PC-9 (cell line): ENCODE measurements at regions not wholly inside any gene's neighbourhood (a gene's known extent, or its start where the extent isn't known, plus 50 kb on each side); places are given as distances from the start of the nearest gene placed in this dataset.

ENCODE experiments used
- BruUV-seq: library from RNA; stranded (reverse); fragments of 400-500 nt; replicated peaks from 2 replicates; lab custom pipeline; 2021; lab: Mats Ljungman, UMichigan
- CTCF ChIA-PET: fragments of 300-600 bp; sonication (Branson Sonifier 250); formaldehyde crosslinking; loops from one replicate; lab custom pipeline; 2022; ENCODE audit warnings: antibody characterized with exemption; lab: Charles Lee
- POLR2A ChIA-PET: fragments of 300-600 bp; sonication (Branson Sonifier 250); formaldehyde crosslinking; loops from one replicate; lab custom pipeline; 2022; ENCODE audit warnings: antibody characterized with exemption; ENCODE audit not compliant: unreplicated experiment; lab: Charles Lee
- DNase-seq, 2 experiments: peaks; one replicate each; pipeline versions ENCODE4 v3.0.0 to v3.0.0-alpha.2; 2015 to 2022; ENCODE audit warnings: mixed read lengths in 1 of 2
- H2AFZ ChIP-seq: fragments of 200-600 bp; sonication (generic); 2 replicates; pipeline ENCODE4 v1.8.1; 2017; ENCODE audit warnings: antibody characterized with exemption
- H3F3A ChIP-seq: fragments of 200-600 bp; sonication (generic); 2 replicates; pipeline ENCODE4 v1.8.1; 2017; ENCODE audit warnings: antibody characterized with exemption, mild to moderate bottlenecking, low read depth; ENCODE audit not compliant: insufficient read depth
- H3K27ac ChIP-seq: fragments of 200-600 bp; sonication (generic); 2 replicates; pipeline ENCODE4 v1.6.1; 2016; ENCODE audit warnings: mixed run types
- H3K27me3 ChIP-seq: fragments of 200-600 bp; sonication (generic); 2 replicates; pipeline ENCODE4 v1.6.1; 2016; ENCODE audit warnings: low read depth, mixed run types; ENCODE audit not compliant: insufficient read depth
- H3K36me3 ChIP-seq: fragments of 200-600 bp; sonication (generic); 2 replicates; pipeline ENCODE4 v1.6.1; 2016; ENCODE audit warnings: low read depth, mixed run types
- H3K4me1 ChIP-seq: fragments of 200-600 bp; sonication (generic); replicated peaks from 2 replicates; pipeline ENCODE4 v1.6.1; 2016; ENCODE audit warnings: mixed run types; ENCODE audit not compliant: insufficient read depth
- H3K4me2 ChIP-seq: fragments of 200-600 bp; sonication (generic); 2 replicates; pipeline ENCODE4 v1.6.1; 2017; ENCODE audit warnings: mixed run types
- H3K4me3 ChIP-seq: fragments of 200-600 bp; sonication (generic); 2 replicates; pipeline ENCODE4 v1.6.1; 2016; ENCODE audit warnings: mixed run types
- H3K79me2 ChIP-seq: fragments of 200-600 bp; sonication (generic); 2 replicates; pipeline ENCODE4 v1.6.1; 2017; ENCODE audit warnings: low read depth, mixed run types
- H3K9me2 ChIP-seq: fragments of 200-600 bp; sonication (generic); 2 replicates; pipeline ENCODE4 v1.8.1; 2017; ENCODE audit warnings: mild to moderate bottlenecking; ENCODE audit not compliant: insufficient read depth
- H3K9me3 ChIP-seq: fragments of 200-600 bp; sonication (generic); 2 replicates; pipeline ENCODE4 v1.8.1; 2016; ENCODE audit warnings: low read depth; ENCODE audit not compliant: insufficient read depth
- H4K20me1 ChIP-seq: fragments of 200-600 bp; sonication (generic); 2 replicates; pipeline ENCODE4 v1.8.1; 2017; ENCODE audit not compliant: insufficient read depth
- EZH2 ChIP-seq: fragments of 200-600 bp; sonication (generic); IDR thresholded peaks from 2 replicates; pipeline ENCODE4 v1.8.0; 2017; ENCODE audit warnings: antibody characterized with exemption, low read depth
- intact Hi-C: fragments of 100-400 bp; cut with micrococcal nuclease; formaldehyde crosslinking; loops from one replicate; pipeline ENCODE4 v1.10.0; 2022; ENCODE audit not compliant: unreplicated experiment
- TF ChIP-seq, protein P1 (sequence below): fragments of 200-600 bp; sonication (generic); conservative IDR thresholded peaks from 2 replicates; pipeline ENCODE4 v1.6.1; 2017; ENCODE audit warnings: mixed run types, antibody characterized with exemption, mild to moderate bottlenecking, moderate library complexity

DNA sequence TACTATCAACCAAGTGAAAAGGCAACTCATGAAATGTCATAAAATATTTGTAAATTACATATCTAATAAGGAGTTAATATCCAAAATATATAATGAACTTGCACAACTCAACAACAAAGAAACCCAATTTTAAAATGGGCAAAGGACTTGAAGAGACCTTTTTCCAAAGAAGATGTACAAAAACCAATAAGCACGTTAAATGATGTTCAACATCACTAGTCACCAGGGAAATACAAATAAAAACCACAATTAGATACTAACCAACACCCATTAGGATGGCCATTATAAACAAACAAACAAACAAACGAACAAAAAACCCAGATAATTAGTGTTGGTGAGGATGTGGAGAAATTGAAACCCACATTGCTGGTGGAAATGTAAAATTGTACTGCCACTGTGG is 92.3 kb upstream of the ARID2 start:
- TF ChIP-seq, protein P1, sequence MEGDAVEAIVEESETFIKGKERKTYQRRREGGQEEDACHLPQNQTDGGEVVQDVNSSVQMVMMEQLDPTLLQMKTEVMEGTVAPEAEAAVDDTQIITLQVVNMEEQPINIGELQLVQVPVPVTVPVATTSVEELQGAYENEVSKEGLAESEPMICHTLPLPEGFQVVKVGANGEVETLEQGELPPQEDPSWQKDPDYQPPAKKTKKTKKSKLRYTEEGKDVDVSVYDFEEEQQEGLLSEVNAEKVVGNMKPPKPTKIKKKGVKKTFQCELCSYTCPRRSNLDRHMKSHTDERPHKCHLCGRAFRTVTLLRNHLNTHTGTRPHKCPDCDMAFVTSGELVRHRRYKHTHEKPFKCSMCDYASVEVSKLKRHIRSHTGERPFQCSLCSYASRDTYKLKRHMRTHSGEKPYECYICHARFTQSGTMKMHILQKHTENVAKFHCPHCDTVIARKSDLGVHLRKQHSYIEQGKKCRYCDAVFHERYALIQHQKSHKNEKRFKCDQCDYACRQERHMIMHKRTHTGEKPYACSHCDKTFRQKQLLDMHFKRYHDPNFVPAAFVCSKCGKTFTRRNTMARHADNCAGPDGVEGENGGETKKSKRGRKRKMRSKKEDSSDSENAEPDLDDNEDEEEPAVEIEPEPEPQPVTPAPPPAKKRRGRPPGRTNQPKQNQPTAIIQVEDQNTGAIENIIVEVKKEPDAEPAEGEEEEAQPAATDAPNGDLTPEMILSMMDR = no peak
- TF ChIP-seq EZH2 = no peak
- no peaks in the 10 kb centered on the region for H3K36me3 ChIP-seq
- intact Hi-C loops = no loop called here
- H3F3A ChIP-seq = peaks cover 5% of the 10 kb centered on the region; the same call in 1 of the 2 replicates
- no peaks in the 10 kb centered on the region for H3K9me2 ChIP-seq
- no peaks in the 10 kb centered on the region for H3K9me3 ChIP-seq
- no peak overlapping the region for H3K4me3 ChIP-seq
- no peak overlapping the region for H3K27ac ChIP-seq
- no peak overlapping the region for H2AFZ ChIP-seq
- H3K4me2 ChIP-seq = peak overlapping the region; percentile 10; the same call in 1 of the 2 replicates
- ChIA-PET POLR2A (interaction anchor here (0.6 to 0.7 kb wide), 3 partner anchors 28 to 623 kb away, joined by 6 to 17 read pairs (median 9); no protein-coding TSS in a partner anchor), CTCF (no interaction called here)
- H3K79me2 ChIP-seq = no peaks in the 10 kb centered on the region
- H3K27me3 ChIP-seq = no peaks in the 10 kb centered on the region
- DNase-seq = no peak
- no peaks in the 10 kb centered on the region for H4K20me1 ChIP-seq
- no TSS peak for BruUV-seq
- H3K4me1 ChIP-seq = peaks cover 8% of the 10 kb centered on the region; the same call in 1 of the 2 replicates

DNA sequence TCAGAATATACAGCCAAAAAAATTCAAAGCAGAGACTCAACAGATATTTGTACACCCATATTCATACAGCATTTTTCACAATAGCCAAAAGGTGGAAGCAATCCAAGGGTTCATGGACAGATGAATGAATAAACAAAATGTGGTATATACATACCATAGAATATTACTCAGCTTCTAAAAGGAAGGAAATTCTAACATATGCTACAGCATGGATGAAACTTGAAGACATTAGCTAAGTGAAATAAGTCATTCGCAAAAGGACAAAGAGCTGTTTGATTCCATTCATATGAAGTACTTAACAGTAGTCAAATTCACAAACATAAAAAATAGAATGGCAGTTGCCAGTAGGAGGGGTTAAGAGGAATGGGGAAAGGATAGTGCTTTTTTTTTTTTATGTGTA is 91.8 kb upstream of the ARID2 start:
- H3K27me3 ChIP-seq = no peaks in the 10 kb centered on the region
- CTCF ChIA-PET = no interaction called here
- no peaks in the 10 kb centered on the region for H3K9me2 ChIP-seq
- TF ChIP-seq EZH2 = no peak
- TF ChIP-seq, protein P1 = no peak
- H4K20me1 ChIP-seq = no peaks in the 10 kb centered on the region
- DNase-seq = peak in 1 of 2 experiments; percentile 85
- peaks cover 8% of the 10 kb centered on the region; the same call in 1 of the 2 replicates for H3K4me1 ChIP-seq
- no peaks in the 10 kb centered on the region for H3K79me2 ChIP-seq
- no peak overlapping the region for H3K27ac ChIP-seq
- intact Hi-C loops = no loop called here
- peak overlapping the region; percentile 10; the same call in 1 of the 2 replicates for H3K4me2 ChIP-seq
- no peaks in the 10 kb centered on the region for H3K36me3 ChIP-seq
- peaks cover 5% of the 10 kb centered on the region; the same call in 1 of the 2 replicates for H3F3A ChIP-seq
- no TSS peak for BruUV-seq
- no peaks in the 10 kb centered on the region for H3K9me3 ChIP-seq
- POLR2A ChIA-PET = interaction anchor here (0.6 to 0.7 kb wide), 5 partner anchors 28 to 729 kb away, joined by 3 to 17 read pairs (median 6); no protein-coding TSS in a partner anchor
- no peak overlapping the region for H2AFZ ChIP-seq
- no peak overlapping the region for H3K4me3 ChIP-seq

DNA sequence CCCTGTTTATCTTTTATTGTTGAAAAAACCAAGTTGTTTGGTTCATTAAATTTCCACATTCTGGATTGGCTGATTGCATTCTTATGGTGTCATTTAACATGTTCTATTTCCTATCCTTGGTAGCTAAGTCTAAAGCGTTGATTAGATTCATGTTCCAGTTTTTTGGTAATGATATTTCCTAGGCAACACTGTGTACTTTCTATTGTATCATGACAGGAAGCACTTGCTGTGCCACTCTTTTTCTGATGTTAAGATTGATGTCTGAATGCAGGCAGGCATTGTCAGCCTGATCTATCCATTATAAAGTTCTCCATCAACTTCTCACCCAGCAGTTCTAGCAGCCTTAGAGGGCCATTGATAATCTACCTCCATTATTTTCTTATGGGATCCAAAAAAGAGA is 91.1 kb upstream of the ARID2 start:
- peaks cover 5% of the 10 kb centered on the region; the same call in 1 of the 2 replicates for H3F3A ChIP-seq
- no TSS peak for BruUV-seq
- peaks cover 8% of the 10 kb centered on the region; the same call in 1 of the 2 replicates for H3K4me1 ChIP-seq
- no peak for DNase-seq
- H3K27me3 ChIP-seq = no peaks in the 10 kb centered on the region
- no peaks in the 10 kb centered on the region for H3K9me3 ChIP-seq
- no peaks in the 10 kb centered on the region for H3K79me2 ChIP-seq
- H3K9me2 ChIP-seq = no peaks in the 10 kb centered on the region
- no peak overlapping the region for H3K4me2 ChIP-seq
- no peaks in the 10 kb centered on the region for H4K20me1 ChIP-seq
- no peaks in the 10 kb centered on the region for H3K36me3 ChIP-seq
- no peak overlapping the region for H3K27ac ChIP-seq
- TF ChIP-seq, protein P1 = no peak
- no peak for TF ChIP-seq EZH2
- POLR2A ChIA-PET = interaction anchor here (0.6 kb wide), 1 partner anchor 90 kb away, joined by 3 read pairs; no protein-coding TSS in a partner anchor
- CTCF ChIA-PET = interaction anchor here (0.6 kb wide), 1 partner anchor 190 kb away, joined by 3 read pairs; no protein-coding TSS in a partner anchor
- no peak overlapping the region for H2AFZ ChIP-seq
- intact Hi-C loops = no loop called here
- H3K4me3 ChIP-seq = no peak overlapping the region
